Liver (tissue), 8 donors: ENCODE measurements at regions not wholly inside any gene's neighbourhood (a gene's known extent, or its start where the extent isn't known, plus 50 kb on each side); places are given as distances from the start of the nearest gene placed in this dataset.

Source experiments
- DNase-seq: peaks from one replicate; pipeline ENCODE4 v3.0.0-alpha.2; 2017; ENCODE audit warnings: low spot score
- H3K27ac ChIP-seq, 2 donors: one replicate each; pipeline ENCODE4 v1.7.0; 2013; ENCODE audit warnings: inconsistent platforms in 2 of 2, low read length in 2 of 2, control low read depth in 1 of 2, low read depth in 1 of 2, mild to moderate bottlenecking in 1 of 2
- H3K27me3 ChIP-seq, 4 donors: one replicate each; pipeline versions ENCODE4 v1.6.1 to v1.7.0; 2013; ENCODE audit warnings: low read length in 3 of 4, inconsistent platforms in 1 of 4, mild to moderate bottlenecking in 1 of 4, moderate library complexity in 1 of 4; ENCODE audit not compliant: control insufficient read depth in 4 of 4, insufficient read depth in 4 of 4
- H3K36me3 ChIP-seq, 4 donors: one replicate each; pipeline versions ENCODE4 v1.6.1 to v1.7.0; 2013; ENCODE audit warnings: low read length in 3 of 4, mild to moderate bottlenecking in 3 of 4, low read depth in 1 of 4, moderate library complexity in 1 of 4; ENCODE audit not compliant: control insufficient read depth in 4 of 4, insufficient read depth in 3 of 4
- H3K4me1 ChIP-seq, 4 donors: one replicate each; pipeline versions ENCODE4 v1.6.1 to v1.7.0; 2013; ENCODE audit warnings: low read length in 3 of 4, mild to moderate bottlenecking in 3 of 4, moderate library complexity in 1 of 4; ENCODE audit not compliant: control insufficient read depth in 4 of 4, insufficient read depth in 4 of 4
- H3K4me3 ChIP-seq, 3 donors: one replicate each; pipeline versions ENCODE4 v1.6.1 to v1.7.0; 2013; ENCODE audit warnings: low read length in 3 of 3, control low read depth in 1 of 3, low read depth in 1 of 3, mild to moderate bottlenecking in 1 of 3
- H3K9ac ChIP-seq, 2 donors: one replicate each; pipeline ENCODE4 v1.7.0; 2013; ENCODE audit warnings: low read length in 2 of 2, mild to moderate bottlenecking in 2 of 2, moderate library complexity in 2 of 2, control low read depth in 1 of 2, low read depth in 1 of 2
- H3K9me3 ChIP-seq, 4 donors: one replicate each; pipeline versions ENCODE4 v1.6.1 to v1.7.0; 2013; ENCODE audit warnings: low read length in 3 of 4; ENCODE audit not compliant: control insufficient read depth in 4 of 4
- EGR1 ChIP-seq, 2 donors: IDR thresholded peaks; 2 replicates each; pipeline ENCODE4 v1.6.1; 2016 to 2018; ENCODE audit warnings: antibody characterized with exemption in 2 of 2, low read depth in 2 of 2
- FOXA2 ChIP-seq: IDR thresholded peaks from 2 replicates; pipeline ENCODE4 v1.6.1; 2016; ENCODE audit warnings: antibody characterized with exemption
- HNF4G ChIP-seq: IDR thresholded peaks from 2 replicates; pipeline ENCODE4 v1.6.1; 2016; ENCODE audit warnings: antibody characterized with exemption
- NR2F2 ChIP-seq: IDR thresholded peaks from 2 replicates; pipeline ENCODE4 v1.6.1; 2016; ENCODE audit warnings: antibody characterized with exemption
- RAD21 ChIP-seq, 2 donors: IDR thresholded peaks; 2 replicates each; pipeline ENCODE4 v1.6.1; 2016; ENCODE audit warnings: antibody characterized with exemption in 2 of 2, mild to moderate bottlenecking in 2 of 2
- RXRA ChIP-seq, 2 donors: IDR thresholded peaks; 2 replicates each; pipeline ENCODE4 v1.6.1; 2017 to 2018; ENCODE audit warnings: antibody characterized with exemption in 2 of 2, mild to moderate bottlenecking in 1 of 2
- SP1 ChIP-seq: IDR thresholded peaks from 2 replicates; pipeline ENCODE4 v1.6.1; 2018; ENCODE audit warnings: antibody characterized with exemption, mild to moderate bottlenecking
- TAF1 ChIP-seq: conservative IDR thresholded peaks from 2 replicates; pipeline ENCODE4 v1.6.1; 2016; ENCODE audit warnings: antibody characterized with exemption, mild to moderate bottlenecking
- YY1 ChIP-seq: IDR thresholded peaks from 2 replicates; pipeline ENCODE4 v1.6.1; 2016; ENCODE audit warnings: antibody characterized with exemption, mild to moderate bottlenecking
- WGBS: extraction: QIAGEN DNeasy Blood & Tissue Kit; methylation state at CpG from one replicate; pipeline ENCODE4 v1.1.7; 2013; 5-methylcytosine and 5-hydroxymethylcytosine counted together
- TF ChIP-seq, protein P1 (sequence below): IDR thresholded peaks from 2 replicates; pipeline ENCODE4 v1.6.1; 2016; ENCODE audit warnings: antibody characterized with exemption
- TF ChIP-seq, protein P2 (sequence below): fragments of 150-350 bp; IDR thresholded peaks from 2 replicates; pipeline ENCODE4 v1.5.1; 2017; ENCODE audit warnings: improper control_type of control experiment, low read depth, low read length; ENCODE audit not compliant: missing input control
- TF ChIP-seq, protein P3 (sequence below): IDR thresholded peaks from 2 replicates; pipeline ENCODE4 v1.6.1; 2016; ENCODE audit warnings: antibody characterized with exemption
- TF ChIP-seq, protein P4 (sequence below): IDR thresholded peaks from 2 replicates; pipeline ENCODE4 v1.6.1; 2016; ENCODE audit warnings: antibody characterized with exemption
- TF ChIP-seq, protein P5 (sequence below): IDR thresholded peaks from 2 replicates; pipeline ENCODE4 v1.6.1; 2016; ENCODE audit warnings: antibody characterized with exemption, mild to moderate bottlenecking
- donor health status: healthy.
- donor health status: healthy.
- donor health status: healthy.
- donor health status: healthy.
- donor health status: healthy.

DNA sequence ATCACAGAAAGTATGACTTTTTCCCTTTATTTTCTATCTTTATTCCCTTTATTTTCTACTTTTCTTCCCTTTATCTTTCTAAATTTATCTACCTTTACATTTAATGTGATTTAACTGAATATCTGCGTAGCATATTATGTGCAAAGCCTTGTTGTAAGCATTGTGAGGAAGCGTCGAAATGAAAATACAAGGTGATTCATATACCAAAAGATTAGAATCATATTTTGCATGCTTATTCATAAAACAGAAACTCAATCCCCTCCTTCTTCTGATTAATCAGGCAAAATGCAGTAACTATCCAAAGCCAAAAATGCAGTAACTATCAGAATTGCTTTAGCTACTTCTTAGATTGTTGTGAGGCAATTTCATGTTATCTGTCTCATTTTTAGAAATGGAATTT is 393.0 kb downstream of the CDH19 start:
- Histone ChIP-seq H3K36me3 (no peaks in the 10 kb centered on the region), H3K27ac (no peak overlapping the region), H3K9ac (no peak overlapping the region), H3K4me3 (no peak overlapping the region), H3K27me3 (no peaks in the 10 kb centered on the region), H3K9me3 (no peaks in the 10 kb centered on the region), H3K4me1 (no peaks in the 10 kb centered on the region)
- TF ChIP-seq FOXA2 (no peak), YY1 (no peak), SP1 (no peak), RXRA (IDR thresholded peaks at IDR 0.05) (no peak)
- DNase-seq: no peak
- WGBS: 88% methylated on average over 3 of the region's 3 CpGs

DNA sequence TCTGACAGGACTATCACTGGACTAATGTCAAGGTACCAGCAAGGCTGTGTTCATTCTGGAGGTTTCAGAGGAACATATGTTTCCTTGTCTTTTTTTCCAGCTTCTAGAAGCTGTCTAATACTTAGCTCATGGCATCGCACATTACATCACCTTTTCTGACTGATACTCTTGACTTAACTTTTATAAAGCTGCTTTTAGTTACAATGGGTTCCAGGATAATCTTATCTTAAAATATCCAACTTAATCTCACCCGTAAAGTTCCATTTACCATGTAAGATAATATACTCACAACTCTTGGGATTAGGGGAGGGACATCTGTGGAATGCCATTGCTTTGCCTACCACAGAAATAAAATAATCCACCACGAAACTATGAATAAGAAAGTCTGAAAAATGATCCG is 394.2 kb downstream of the CDH19 start:
- TF ChIP-seq, protein P1, sequence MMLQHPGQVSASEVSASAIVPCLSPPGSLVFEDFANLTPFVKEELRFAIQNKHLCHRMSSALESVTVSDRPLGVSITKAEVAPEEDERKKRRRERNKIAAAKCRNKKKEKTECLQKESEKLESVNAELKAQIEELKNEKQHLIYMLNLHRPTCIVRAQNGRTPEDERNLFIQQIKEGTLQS: no peak
- no peak for TF ChIP-seq NR2F2
- no peak for TF ChIP-seq EGR1 (IDR thresholded peaks at IDR 0.05; ENCODE audit: low read depth in 2 of 2)
- no peak for TF ChIP-seq RAD21 (IDR thresholded peaks at IDR 0.05)
- TF ChIP-seq, protein P2, sequence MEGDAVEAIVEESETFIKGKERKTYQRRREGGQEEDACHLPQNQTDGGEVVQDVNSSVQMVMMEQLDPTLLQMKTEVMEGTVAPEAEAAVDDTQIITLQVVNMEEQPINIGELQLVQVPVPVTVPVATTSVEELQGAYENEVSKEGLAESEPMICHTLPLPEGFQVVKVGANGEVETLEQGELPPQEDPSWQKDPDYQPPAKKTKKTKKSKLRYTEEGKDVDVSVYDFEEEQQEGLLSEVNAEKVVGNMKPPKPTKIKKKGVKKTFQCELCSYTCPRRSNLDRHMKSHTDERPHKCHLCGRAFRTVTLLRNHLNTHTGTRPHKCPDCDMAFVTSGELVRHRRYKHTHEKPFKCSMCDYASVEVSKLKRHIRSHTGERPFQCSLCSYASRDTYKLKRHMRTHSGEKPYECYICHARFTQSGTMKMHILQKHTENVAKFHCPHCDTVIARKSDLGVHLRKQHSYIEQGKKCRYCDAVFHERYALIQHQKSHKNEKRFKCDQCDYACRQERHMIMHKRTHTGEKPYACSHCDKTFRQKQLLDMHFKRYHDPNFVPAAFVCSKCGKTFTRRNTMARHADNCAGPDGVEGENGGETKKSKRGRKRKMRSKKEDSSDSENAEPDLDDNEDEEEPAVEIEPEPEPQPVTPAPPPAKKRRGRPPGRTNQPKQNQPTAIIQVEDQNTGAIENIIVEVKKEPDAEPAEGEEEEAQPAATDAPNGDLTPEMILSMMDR: no peak
- no peak for TF ChIP-seq TAF1
- TF ChIP-seq, protein P3, sequence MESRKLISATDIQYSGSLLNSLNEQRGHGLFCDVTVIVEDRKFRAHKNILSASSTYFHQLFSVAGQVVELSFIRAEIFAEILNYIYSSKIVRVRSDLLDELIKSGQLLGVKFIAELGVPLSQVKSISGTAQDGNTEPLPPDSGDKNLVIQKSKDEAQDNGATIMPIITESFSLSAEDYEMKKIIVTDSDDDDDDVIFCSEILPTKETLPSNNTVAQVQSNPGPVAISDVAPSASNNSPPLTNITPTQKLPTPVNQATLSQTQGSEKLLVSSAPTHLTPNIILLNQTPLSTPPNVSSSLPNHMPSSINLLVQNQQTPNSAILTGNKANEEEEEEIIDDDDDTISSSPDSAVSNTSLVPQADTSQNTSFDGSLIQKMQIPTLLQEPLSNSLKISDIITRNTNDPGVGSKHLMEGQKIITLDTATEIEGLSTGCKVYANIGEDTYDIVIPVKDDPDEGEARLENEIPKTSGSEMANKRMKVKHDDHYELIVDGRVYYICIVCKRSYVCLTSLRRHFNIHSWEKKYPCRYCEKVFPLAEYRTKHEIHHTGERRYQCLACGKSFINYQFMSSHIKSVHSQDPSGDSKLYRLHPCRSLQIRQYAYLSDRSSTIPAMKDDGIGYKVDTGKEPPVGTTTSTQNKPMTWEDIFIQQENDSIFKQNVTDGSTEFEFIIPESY: no peak
- TF ChIP-seq, protein P4, sequence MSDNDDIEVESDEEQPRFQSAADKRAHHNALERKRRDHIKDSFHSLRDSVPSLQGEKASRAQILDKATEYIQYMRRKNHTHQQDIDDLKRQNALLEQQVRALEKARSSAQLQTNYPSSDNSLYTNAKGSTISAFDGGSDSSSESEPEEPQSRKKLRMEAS: no peak
- TF ChIP-seq, protein P5, sequence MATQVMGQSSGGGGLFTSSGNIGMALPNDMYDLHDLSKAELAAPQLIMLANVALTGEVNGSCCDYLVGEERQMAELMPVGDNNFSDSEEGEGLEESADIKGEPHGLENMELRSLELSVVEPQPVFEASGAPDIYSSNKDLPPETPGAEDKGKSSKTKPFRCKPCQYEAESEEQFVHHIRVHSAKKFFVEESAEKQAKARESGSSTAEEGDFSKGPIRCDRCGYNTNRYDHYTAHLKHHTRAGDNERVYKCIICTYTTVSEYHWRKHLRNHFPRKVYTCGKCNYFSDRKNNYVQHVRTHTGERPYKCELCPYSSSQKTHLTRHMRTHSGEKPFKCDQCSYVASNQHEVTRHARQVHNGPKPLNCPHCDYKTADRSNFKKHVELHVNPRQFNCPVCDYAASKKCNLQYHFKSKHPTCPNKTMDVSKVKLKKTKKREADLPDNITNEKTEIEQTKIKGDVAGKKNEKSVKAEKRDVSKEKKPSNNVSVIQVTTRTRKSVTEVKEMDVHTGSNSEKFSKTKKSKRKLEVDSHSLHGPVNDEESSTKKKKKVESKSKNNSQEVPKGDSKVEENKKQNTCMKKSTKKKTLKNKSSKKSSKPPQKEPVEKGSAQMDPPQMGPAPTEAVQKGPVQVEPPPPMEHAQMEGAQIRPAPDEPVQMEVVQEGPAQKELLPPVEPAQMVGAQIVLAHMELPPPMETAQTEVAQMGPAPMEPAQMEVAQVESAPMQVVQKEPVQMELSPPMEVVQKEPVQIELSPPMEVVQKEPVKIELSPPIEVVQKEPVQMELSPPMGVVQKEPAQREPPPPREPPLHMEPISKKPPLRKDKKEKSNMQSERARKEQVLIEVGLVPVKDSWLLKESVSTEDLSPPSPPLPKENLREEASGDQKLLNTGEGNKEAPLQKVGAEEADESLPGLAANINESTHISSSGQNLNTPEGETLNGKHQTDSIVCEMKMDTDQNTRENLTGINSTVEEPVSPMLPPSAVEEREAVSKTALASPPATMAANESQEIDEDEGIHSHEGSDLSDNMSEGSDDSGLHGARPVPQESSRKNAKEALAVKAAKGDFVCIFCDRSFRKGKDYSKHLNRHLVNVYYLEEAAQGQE: no peak
- TF ChIP-seq HNF4G: no peak
- TF ChIP-seq RXRA (IDR thresholded peaks at IDR 0.05): no peak
- no peak for TF ChIP-seq SP1
- TF ChIP-seq FOXA2: no peak
- 75% methylated on average over 4 of the region's 4 CpGs for WGBS
- H3K27me3 ChIP-seq: no peaks in the 10 kb centered on the region

More for the DNA sequence above, 394.2 kb downstream of the CDH19 start:
- Histone ChIP-seq H3K4me3 (no peak overlapping the region), H3K36me3 (no peaks in the 10 kb centered on the region), H3K4me1 (no peaks in the 10 kb centered on the region), H3K27ac (no peak overlapping the region), H3K9me3 (no peaks in the 10 kb centered on the region), H3K9ac (no peak overlapping the region)
- DNase-seq: no peak
